ENCODE measurements at regions not wholly inside any gene's neighbourhood (a gene's known extent, or its start where the extent isn't known, plus 50 kb on each side); places are given as distances from the start of the nearest gene placed in this dataset.

DNA sequence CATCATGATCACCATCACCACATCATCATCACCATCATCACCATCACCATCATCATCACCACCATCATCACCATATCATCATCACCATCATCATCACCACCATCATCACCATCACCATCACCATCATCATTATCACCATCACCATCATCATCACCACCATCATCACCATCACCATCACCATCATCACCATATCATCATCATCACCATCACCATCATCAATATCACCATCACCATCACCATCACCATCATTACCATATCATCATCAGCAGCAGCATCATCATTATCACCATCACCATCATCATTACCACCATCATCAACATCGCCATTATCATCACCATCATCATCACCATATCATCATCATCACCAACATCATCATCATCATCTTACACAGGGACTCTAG, 351.1 kb downstream of the MIAT start:
- no peak for DNase-seq (ENCODE audit: low spot score)

DNA sequence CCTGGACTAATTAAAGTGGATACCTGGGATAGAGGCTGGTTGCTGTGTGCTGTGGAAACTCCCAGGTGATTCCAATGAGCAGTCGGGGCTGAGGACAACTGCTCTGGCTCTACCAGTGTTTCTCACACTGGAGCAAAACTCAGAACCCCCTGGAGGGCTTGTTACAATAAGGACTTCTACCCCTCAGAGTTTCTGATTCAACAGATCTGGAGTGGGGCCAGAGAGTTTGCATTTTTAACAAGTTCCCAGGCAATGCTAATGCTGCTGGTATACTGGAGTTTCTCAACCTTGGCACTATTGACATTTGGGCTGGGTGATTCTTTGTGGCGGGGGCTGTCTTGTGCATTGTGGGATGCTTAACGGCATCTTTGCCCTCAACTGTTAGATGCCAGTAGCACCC, 353.7 kb downstream of the MIAT start:
- no peak for DNase-seq (ENCODE audit: low spot score)

DNA sequence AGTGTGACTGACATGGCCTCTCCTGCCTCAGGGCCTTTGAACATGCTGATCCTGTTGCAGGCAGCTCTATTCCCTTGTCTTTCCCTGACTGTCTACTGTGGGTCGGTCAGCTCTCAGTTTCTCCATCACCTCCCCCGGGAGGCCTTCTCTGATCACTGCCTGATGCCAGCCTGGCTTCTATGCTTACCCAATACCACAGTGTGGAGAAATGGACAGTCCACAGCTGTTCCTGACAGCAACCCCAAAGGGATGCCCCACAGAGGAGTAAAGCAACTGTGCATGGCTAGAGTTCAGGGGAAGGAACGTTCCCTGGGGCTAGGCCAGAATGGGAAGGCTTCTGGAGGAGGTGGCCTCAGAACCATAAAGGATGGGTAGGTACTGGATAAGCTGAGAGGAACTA, 354.3 kb downstream of the MIAT start:
- no peak for DNase-seq (ENCODE audit: low spot score)

DNA sequence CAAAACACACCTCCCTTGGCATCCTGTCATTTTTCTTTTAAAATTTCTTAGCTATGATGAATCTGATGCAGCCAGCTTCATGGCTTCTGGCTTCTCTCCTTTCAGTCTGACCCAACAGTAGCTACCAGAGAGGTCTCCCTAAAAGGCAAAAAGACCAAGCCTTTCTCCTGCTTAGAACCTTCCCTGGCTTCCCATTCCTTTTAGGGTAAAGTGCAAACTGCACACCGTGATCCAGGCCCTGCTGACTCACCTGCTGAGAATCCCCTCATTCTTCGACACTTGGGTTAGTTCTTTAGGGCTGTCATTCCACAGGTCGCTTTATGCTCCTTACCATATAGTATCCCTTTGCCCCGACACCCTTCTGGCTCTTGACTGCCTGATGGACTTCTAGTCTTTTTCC, 362.4 kb downstream of the MIAT start:
- DNase-seq (ENCODE audit: low spot score), result peak; percentile 20

DNA sequence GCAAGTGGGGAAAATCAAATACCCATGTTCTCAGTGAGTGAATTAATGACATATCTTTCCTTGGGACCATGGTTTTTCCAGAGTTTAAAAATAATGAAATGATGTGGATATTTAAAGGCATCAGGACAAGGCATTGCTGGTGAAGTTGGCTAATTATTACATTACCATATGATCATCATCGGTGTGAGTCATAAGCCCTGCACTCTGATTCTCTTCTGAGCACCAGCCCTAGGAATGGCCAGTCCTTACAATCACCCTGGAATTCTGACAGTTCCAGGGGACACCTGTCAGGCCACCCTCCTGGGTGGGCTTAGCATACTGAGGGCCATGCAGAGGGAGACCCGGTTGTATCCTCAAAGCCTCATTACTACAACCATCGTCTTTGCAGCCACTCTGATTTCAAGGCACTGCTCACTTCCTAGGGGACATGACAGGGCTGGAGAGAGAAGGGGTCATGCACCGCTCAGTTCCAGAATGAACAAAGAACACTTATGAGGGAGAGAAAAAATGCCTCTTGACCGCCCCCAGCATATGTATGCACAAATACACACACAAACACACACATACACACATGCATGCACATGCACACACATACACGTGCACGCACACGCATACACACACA, 365.0 kb downstream of the MIAT start:
- no peak for DNase-seq (ENCODE audit: low spot score)

DNA sequence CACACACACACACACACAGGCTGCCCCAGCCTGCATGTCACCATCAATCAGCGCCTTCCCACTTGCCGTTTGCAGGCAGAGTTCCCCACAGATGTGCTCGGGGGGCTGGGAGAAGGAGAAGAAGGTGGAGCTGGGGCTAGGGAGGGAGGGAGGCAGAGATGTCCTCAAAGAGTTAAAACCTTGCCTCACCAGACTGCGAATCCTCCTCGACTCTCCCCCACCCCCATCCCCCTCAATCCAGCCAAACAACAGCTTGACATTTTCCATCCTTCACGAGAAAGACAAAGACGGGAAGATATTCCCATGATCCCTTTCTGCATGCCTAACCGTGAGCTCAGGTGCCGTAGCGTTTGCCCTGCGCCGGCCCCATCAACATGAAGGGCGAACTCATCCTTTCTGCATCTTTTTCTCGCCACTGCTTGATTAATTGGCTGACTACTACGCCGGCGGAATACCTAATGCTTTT, 365.5 kb downstream of the MIAT start:
- DNase-seq (ENCODE audit: low spot score), result peak; percentile 30

DNA sequence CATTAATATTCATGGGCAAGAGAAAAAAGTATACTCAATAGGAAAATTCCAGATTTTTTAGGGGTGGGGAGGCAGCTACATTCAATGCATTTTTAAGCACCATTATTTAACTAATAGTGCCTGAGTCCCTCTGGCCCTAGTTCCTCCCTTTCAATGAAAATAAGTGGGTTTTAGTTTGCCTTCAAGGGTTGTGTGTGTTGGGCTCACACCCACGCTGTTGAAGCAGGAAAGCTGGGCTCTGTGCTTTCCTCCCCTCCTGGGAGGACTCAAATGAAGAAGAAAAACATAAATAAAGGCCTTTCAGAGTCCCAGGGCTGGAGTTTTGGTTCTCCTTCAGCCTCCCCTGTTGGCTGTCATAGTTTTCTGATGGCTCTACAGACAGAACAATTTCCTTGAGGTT, 366.2 kb downstream of the MIAT start:
- no peak for DNase-seq (ENCODE audit: low spot score)

DNA sequence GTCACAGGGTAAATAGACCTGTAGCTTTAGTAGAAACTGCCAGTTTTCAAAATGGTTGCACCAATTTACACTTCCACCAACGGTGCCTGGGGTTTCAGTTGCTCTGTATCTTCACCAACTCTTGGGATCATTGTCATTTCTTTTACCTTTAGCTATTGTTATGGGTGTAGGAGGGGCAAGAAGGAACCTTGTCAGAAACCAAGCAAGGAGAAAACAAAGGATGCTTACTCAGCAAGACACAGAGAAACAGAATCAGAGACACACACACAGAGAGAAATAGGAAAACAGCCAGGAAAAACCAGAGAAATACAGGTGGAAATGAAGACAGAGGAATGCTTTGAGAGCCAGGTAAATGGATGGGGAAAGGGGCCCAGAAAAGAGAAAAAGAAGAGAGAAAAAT, 367.6 kb downstream of the MIAT start:
- no peak for DNase-seq (ENCODE audit: low spot score)

DNA sequence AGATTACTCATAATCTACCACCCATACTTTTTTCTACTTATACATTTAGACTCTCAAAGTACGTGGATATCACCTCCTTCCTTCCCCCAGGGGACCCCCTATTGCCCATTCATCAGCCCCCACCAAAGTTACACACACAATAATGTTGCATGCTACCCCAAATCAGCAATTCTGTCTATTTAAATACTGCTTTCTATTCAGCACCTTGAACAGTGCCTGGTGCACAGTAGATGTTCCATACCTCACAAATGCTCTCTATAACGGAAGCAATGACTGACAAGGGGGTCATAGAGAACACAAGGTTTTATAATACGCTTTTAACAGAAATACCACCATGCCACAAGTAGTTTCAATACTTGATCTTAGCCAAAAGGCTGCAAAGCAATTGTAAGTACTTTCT, 370.7 kb downstream of the MIAT start:
- no peak for DNase-seq (ENCODE audit: low spot score)

DNA sequence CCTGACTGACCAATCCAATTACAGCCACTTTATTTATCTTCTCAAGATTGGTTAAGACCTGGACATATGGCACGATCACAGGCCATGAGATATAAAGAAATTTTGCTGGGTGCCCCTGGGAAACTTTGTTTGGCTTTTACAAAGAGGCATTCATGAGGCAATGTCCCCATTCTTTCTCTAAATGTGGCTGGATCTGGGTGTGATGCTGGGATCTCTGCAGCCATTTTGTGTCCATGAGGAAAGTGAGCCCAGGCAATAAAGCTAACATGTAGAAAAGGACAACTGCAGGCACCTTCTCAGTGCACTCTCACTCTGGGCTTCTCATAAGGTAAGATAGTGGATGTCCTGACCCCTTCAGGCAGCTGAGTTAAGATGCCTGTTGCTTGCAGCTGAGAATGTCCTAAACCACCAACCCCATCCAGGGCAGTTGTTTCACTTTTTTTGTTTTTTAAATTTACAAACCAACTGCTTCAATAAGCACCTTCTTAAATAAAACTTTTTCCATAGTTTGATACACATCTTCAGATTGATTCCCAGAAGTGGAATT, 372.3 kb downstream of the MIAT start:
- no peak for DNase-seq (ENCODE audit: low spot score)

DNA sequence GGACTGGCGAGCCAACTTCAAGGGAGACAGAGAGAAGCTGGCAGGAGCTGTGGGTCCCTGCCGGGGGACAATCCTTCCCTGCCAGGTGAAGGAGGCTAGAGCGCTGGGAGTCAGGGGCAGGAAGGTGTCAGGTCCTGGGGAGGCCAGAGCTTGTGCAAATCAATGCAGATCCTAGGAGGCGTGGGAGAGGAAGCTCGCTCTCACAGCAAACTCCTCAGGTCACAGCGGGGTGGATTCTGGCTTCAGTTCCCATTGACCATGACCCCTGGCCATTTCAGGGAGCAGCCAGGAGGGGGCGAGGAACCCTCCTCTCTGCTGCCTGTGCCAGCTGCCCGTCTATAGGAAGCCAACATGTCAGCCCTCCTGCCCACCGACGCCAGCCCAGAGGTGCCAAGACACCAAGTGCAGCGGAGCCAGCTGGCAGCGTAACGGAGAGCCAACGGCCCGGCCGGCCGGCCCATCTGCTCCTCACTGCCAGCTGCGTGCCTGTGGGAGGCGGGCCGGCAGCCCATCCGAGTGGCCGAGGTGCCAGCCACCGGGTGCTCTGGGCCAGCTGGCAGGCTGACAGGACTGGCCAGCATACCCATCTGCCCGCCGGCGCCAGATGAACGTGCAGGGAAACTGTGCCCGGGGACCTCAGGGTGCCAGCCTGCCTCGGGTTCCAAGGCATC, 374.8 kb downstream of the MIAT start:
- peak; percentile 70 for DNase-seq (ENCODE audit: low spot score)

DNA sequence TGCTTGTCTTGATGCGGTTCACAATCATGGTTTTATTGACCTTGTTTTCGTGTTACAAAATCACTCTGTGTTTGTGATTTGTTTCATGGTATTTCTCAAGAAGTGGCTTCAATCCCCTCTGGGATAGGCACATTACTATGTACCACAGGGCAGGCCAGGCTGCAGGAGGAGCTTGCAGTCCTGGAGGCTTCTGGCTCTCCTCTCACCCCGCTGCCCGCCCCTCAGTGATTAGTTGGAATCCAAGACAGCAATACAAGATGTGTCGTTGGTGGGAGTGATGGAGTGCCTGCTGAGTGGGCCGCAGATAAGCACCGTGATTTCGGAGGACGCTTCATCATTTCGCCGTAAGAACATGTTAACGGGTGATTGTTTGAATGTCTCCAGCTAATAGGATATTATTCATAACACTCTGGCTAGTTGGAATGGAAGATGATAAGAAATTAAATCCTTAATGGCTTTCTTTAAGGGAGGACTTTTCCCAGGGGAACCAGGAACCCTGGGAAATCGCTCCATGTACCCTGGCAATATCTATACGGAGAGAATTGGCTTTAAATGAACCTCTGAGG, 384.4 kb downstream of the MIAT start:
- no peak for DNase-seq (ENCODE audit: low spot score)

DNA sequence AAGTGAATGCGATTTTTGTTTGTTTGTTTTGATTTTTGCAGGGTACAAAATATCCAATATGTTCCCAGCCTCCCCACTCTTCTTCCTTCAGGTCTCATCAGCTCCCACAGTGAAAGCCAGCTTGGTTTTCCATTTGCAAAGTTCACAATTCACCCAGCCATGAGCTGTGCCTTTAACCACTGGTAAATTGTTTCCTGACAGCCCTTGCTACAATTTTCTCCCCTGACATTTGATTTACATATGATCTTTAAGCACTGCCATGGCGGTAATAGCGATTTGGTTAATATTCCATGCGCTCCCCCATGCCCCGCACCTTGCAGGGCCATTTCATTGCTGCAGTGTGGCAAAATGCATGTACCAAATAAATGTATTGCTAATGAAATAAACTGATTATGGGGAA, 385.9 kb downstream of the MIAT start:
- DNase-seq (ENCODE audit: low spot score), result no peak

DNA sequence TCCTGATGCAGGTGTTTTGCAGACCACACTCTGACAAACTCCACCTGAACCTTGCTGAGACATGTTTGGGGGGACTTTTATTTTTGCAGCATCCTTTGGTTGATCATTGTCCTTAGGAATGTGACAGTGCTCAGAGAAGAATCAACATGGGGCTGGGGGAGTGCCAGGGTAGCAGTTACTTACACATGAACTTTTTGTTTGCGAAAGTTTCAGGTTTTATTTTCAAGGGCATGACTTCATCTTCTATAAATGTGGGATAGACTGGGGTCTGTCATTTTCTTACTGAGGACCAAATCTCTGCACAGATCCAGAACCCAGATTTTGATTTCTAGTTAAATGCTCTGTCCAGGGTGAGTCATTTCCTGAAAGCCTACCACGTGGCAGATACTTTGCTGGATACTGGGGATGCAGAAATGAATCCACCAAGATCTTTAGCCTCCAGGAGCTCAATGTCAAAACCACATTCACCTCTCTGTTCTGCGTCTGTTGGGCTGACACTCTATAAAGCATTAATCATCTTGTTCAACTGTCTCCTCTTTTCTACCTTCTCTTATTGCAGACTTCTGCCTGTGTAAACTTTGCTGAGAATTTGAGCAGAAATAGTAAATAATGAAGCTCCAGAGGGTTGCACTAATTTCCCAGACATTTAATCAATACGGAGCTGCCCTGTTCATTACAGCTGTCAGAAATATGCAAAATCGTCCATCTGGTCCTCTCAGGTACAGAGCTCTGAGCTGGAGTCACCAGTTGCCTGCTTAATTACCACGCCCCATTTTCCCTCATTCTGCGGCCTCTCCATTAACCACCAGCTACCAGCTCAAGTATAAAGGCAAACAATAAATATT, 387.9 kb downstream of the MIAT start:
- DNase-seq (ENCODE audit: low spot score), result no peak

DNA sequence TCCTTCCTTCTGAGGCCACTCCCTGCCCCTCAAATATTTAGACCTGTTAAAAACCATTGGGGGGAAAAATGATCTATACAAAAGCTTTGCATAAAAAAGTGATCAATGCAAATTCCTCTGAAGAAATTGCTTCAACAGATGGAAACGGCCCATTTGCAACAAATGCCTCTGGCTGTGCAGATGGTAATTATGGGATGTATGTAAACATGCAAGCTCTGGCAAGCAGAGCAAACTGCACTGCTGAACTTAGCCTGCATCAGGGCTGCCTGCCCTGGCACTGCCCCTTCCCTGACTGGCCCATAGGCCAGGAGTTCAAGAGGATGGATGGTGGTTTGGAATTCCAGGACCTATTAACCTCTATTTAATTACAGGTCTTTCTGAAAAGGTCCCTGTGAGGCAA, 388.7 kb downstream of the MIAT start:
- no peak for DNase-seq (ENCODE audit: low spot score)

DNA sequence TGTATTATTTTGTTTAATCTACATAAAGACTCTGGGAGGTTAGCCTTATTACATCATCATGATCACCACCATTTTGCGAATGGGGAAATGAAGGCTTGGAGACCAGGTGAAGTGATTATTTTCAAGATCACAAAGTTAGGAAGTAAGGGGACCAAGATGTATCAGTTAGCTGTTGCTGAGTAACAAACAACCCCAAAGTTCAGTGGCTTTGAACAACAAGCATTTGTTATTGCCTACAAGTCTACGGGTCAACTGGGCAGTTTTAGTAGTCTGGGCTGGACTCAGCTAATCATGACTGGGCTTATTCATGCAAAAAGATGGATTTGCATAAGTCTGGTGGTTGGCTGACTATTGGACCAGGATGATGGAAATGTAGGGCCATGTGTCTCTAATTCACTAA, 389.2 kb downstream of the MIAT start:
- DNase-seq (ENCODE audit: low spot score), result no peak

DNA sequence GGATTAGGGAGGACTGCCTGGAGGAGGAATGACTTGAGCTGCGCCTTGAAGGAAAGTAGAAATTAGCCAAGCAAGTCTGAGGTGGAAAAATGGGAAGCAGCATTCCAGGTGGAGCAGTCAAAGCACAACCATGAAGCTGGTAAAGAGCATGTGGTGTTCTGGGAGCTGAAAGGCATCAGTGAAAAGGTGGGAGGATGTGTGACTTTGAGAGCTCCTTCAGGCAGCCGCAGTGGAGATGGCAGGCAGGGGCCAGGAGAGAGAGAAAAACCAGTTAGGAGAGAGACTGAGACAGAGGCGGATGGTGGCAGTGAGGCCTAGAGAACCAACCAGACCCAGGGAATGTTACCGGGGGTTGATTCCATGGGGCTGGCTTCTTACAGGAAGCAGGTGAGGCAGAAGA, 393.4 kb downstream of the MIAT start:
- DNase-seq (ENCODE audit: low spot score), result no peak

DNA sequence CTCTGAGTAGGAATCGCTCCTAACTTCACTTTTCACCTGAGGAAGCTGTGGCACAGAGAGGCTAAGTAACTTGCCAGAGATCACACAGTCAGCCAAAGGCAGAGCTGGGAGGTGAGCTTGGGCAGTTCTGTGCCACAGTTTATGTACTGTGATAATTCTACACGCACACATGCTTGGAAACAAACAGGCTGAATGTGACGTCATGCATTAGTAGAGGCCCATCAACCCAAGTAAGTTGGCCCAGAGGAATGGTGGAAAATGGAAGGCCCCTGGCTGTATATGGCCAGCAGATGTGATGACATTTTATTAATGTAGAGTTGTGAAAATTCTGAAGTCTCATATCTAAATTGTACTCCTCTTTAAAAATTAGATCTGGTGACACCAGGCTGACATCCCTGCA, 394.0 kb downstream of the MIAT start:
- DNase-seq (ENCODE audit: low spot score), result no peak

DNA sequence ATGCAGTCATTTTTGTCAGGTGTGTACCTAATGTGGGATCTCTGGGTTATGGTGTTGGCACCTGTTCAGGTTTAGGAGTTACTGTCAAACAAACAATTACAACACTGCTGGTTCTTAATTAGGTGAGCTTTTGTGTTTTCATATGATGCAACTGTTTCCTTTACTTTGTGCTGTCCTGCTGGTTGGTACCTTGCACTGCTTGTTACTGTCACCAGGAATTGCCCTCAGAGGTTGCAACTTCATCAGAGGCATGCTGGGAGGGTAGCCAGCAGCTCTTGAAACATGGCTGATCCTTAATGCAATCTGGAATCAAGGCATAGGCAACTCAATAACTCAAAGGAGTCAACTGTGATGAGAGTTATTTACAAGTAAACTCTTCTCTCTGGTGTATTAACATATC, 400.3 kb downstream of the MIAT start:
- no peak for DNase-seq (ENCODE audit: low spot score)

DNA sequence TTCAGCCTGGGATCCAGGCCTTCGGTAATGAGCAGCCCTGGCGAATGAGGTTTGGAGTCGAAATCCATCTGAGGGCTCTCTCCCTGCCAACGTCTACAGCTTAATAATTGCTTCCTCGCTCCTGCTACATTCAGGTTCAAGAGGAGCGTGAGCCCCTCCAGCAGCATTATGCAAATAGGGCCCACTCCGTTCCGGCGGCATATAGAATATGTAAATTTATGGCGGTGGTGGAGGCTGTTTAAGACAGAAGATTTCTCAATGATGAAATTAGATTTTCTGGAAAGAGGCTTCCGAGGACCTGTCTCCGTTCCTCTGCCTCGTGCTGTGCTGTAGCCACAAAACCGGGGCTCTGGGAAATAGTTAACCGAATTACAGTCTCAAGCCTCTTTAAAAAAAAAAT, 402.8 kb downstream of the MIAT start:
- no peak for DNase-seq (ENCODE audit: low spot score)

DNA sequence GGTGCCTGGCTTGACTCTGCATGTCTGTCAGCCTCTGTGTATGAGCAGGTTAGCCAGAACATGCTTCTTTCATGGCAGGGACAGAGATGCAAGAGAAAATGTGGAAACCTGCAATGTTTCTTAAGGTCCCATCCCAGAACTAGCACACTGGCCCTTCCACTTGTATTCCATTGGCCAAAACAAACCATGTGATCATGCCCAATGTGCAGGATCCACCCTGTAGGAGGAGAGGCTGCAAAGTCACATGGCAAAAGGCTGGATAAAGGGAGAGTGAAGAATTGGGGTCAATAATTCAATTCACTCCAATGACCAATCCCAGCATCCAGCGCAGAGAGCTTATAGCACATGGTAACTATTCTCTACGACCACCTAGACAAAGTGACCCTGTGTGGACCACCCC, 405.5 kb downstream of the MIAT start:
- DNase-seq (ENCODE audit: low spot score), result no peak

DNA sequence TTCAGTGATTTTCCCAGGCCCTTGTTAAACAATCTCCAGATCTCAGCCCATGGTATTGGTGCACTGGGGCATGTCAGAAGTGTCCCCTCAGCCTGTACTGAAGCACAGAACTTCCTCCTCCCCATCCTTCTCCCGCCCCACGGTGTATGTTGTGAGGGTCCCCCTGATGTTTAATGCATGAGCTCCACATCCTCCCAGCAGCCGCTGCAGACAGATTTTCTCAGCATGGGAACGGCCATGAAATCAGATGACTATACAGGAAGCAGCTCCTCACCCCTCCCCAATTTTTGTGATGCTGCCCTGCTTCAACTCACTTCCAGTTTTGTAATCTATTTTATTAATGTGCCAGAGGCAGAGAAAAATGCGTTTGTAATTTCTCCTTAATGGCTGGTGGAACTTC, 406.0 kb downstream of the MIAT start:
- DNase-seq (ENCODE audit: low spot score), result no peak

DNA sequence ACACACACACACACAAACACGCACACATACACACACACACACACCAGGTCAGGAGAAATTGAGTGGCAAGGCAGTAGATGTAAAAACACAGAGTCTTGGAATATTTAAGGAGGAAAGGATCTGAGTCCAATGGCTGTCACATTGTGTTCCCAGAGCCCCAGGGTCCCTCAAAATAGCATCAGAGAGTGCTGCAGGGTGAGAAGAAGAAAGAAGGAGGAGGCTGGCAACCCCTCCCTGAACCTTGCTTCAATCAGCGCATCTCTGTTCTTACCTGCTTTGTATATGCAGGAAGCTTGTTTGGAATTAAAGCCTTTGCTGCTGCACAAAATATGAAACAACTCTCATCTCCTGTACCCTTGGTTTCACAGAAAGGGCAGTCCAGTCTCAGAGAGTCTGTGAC, 406.5 kb downstream of the MIAT start:
- no peak for DNase-seq (ENCODE audit: low spot score)

All from iPS-NIHi11 (cell line).